GM06990 (cell line): ENCODE measurements at regions not wholly inside any gene's neighbourhood (a gene's known extent, or its start where the extent isn't known, plus 50 kb on each side); places are given as distances from the start of the nearest gene placed in this dataset.
"Not testable (repeated sequence)": the region's sequence is repeated elsewhere in the genome, so short reads cannot be mapped to it uniquely, and the experiment has no call there.

Source experiments
- DNase-seq: peaks from one replicate; pipeline ENCODE4 v3.0.0-alpha.2; 2011; ENCODE audit not compliant: insufficient read length; ENCODE audit errors: extremely low read depth
- H3K27me3 ChIP-seq: replicated peaks from 2 replicates; pipeline ENCODE4 v1.6.0; 2011; ENCODE audit warnings: low read length; ENCODE audit not compliant: control insufficient read depth, insufficient read depth
- H3K36me3 ChIP-seq: 2 replicates; pipeline ENCODE4 v1.5.1; 2011; ENCODE audit warnings: low read length; ENCODE audit not compliant: control insufficient read depth, insufficient read depth
- H3K4me3 ChIP-seq: replicated peaks from 2 replicates; pipeline ENCODE4 v1.5.1; 2011; ENCODE audit warnings: low read depth, mild to moderate bottlenecking, control low read depth, low read length
- CTCF ChIP-seq: IDR thresholded peaks from 2 replicates; pipeline ENCODE4 v1.5.1; 2011; ENCODE audit warnings: low read length, control low read depth, mild to moderate bottlenecking, inconsistent platforms; ENCODE audit not compliant: insufficient read depth, poor library complexity, severe bottlenecking

GRCh38 chr9:103574056-103574455, 520.1 kb upstream of the SMC2 start:
- no peak for TF ChIP-seq CTCF

GRCh38 chr9:103586721-103587120, 507.4 kb upstream of the SMC2 start:
- TF ChIP-seq CTCF, result no peak
- no peaks in the 10 kb centered on the region for H3K36me3 ChIP-seq
- no peaks in the 10 kb centered on the region for H3K27me3 ChIP-seq
- no peak overlapping the region for H3K4me3 ChIP-seq
- no peak for DNase-seq

More at GRCh38 chr9:103574056-103574455, 520.1 kb upstream of the SMC2 start:
- no peak for DNase-seq
- H3K4me3 ChIP-seq, result no peak overlapping the region
- no peaks in the 10 kb centered on the region for H3K36me3 ChIP-seq
- H3K27me3 ChIP-seq, result no peaks in the 10 kb centered on the region

DNA sequence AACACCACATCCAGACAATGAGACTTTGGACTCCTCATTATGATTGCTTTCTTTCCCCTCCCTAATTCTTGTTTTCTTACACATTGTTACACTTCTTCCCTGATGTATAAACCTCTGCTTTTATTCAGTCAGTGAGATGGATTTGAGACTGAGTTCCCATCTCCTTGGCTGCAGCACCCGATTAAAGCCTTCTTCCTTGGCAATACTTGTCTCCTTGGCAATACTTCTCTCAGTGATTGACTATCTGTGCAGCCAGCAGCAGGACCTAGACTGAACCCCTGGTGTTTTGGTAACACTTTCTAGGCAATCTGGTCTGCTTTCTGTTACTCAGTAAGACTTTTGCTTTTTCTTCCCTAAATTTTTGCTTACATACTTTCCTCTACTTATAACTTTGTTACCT, 492.8 kb upstream of the SMC2 start:
- no peak overlapping the region for H3K4me3 ChIP-seq
- TF ChIP-seq CTCF, result no peak
- no peaks in the 10 kb centered on the region for H3K36me3 ChIP-seq

DNA sequence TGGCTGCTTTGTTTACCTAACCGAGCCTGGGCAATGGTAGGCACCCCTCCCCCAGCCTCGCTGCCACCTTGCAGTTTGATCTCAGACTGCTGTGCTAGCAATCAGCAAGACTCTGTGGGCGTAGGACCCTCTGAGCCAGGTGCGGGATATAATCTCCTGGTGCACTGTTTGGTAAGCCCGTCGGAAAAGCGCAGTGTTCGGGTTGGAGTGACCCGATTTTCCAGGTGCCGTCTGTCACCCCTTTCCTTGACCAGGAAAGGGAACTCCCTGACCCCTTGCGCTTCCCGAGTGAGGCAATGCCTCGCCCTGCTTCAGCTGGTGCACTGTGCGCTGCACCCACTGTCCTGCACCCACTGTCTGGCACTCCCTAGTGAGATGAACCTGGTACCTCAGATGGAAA, 482.2 kb upstream of the SMC2 start:
- not testable (repeated sequence) for H3K27me3 ChIP-seq, H3K4me3 ChIP-seq, H3K36me3 ChIP-seq, DNase-seq

More for the DNA sequence above, 492.8 kb upstream of the SMC2 start:
- no peak for DNase-seq
- no peaks in the 10 kb centered on the region for H3K27me3 ChIP-seq

- Histone ChIP-seq H3K36me3 (no peaks in the 10 kb centered on the region), H3K4me3 (no peak overlapping the region), H3K27me3 (no peaks in the 10 kb centered on the region)
- TF ChIP-seq CTCF, result no peak
- no peak for DNase-seq
Measured at GRCh38 chr9:103615994-103616393, 478.1 kb upstream of the SMC2 start.

- DNase-seq, result no peak
- Histone ChIP-seq H3K36me3 (no peaks in the 10 kb centered on the region), H3K27me3 (no peaks in the 10 kb centered on the region), H3K4me3 (no peak overlapping the region)
- TF ChIP-seq CTCF, result no peak
Measured at GRCh38 chr9:103617046-103617445, 477.1 kb upstream of the SMC2 start.
